NCI-H748 (cell line): ENCODE measurements at regions not wholly inside any gene's neighbourhood (a gene's known extent, or its start where the extent isn't known, plus 50 kb on each side); places are given as distances from the start of the nearest gene placed in this dataset.
A peak's percentile ranks its signal among the peaks of the same experiment; 100 is the strongest.

Experiments
- DNase-seq: peaks from one replicate; lab custom pipeline; 2025; ENCODE audit not compliant: unreplicated experiment; lab: John Stamatoyannopoulos, UW

- DNase-seq, result no peak
Observed at GRCh38 chr3:31004025-31004678, 109.7 kb upstream of the GADL1 start.

GRCh38 chr3:31008994-31009393 lies 114.5 kb upstream of the GADL1 start:
- no peak for DNase-seq

- peak; percentile 74 for DNase-seq
Observed at GRCh38 chr3:31009881-31010280, 115.4 kb upstream of the GADL1 start.

GRCh38 chr3:31010491-31010890 lies 116.0 kb upstream of the GADL1 start:
- DNase-seq, result no peak

GRCh38 chr3:31011380-31011779 lies 116.9 kb upstream of the GADL1 start:
- peak; percentile 97 for DNase-seq

GRCh38 chr3:31013090-31013489 lies 118.6 kb upstream of the GADL1 start:
- no peak for DNase-seq

- no peak for DNase-seq
Observed at GRCh38 chr3:31013843-31014242, 119.4 kb upstream of the GADL1 start.

GRCh38 chr3:31014317-31015040 lies 120.0 kb upstream of the GADL1 start:
- no peak for DNase-seq

GRCh38 chr3:31016196-31016595 lies 121.7 kb upstream of the GADL1 start:
- DNase-seq, result no peak

GRCh38 chr3:31022716-31023115 lies 128.3 kb upstream of the GADL1 start:
- DNase-seq, result no peak

GRCh38 chr3:31025541-31025940 lies 131.1 kb upstream of the GADL1 start:
- DNase-seq, result no peak

GRCh38 chr3:31027191-31027761 lies 132.8 kb upstream of the GADL1 start:
- no peak for DNase-seq

GRCh38 chr3:31027914-31028313 lies 133.5 kb upstream of the GADL1 start:
- DNase-seq, result no peak

GRCh38 chr3:31028766-31029165 lies 134.3 kb upstream of the GADL1 start:
- no peak for DNase-seq

- no peak for DNase-seq
Observed at GRCh38 chr3:31029706-31030105, 135.2 kb upstream of the GADL1 start.

GRCh38 chr3:31035681-31036080 lies 141.2 kb upstream of the GADL1 start:
- no peak for DNase-seq

GRCh38 chr3:31038086-31038739 lies 143.8 kb upstream of the GADL1 start:
- no peak for DNase-seq

GRCh38 chr3:31039145-31039544 lies 144.7 kb upstream of the GADL1 start:
- no peak for DNase-seq

- DNase-seq, result no peak
Observed at GRCh38 chr3:31041161-31041978, 146.9 kb upstream of the GADL1 start.

GRCh38 chr3:31043184-31043819 lies 148.8 kb upstream of the GADL1 start:
- no peak for DNase-seq

GRCh38 chr3:31047673-31048072 lies 153.2 kb upstream of the GADL1 start:
- DNase-seq, result no peak
